Cardiac fibroblast (primary cell): ENCODE measurements at regions not wholly inside any gene's neighbourhood (a gene's known extent, or its start where the extent isn't known, plus 50 kb on each side); places are given as distances from the start of the nearest gene placed in this dataset.
A peak's percentile ranks its signal among the peaks of the same experiment; 100 is the strongest.

ENCODE experiments used
- DNase-seq, 2 donors: peaks; one replicate each; pipeline versions ENCODE4 v3.0.0 to v3.0.0-alpha.2; 2010; ENCODE audit warnings: low read depth in 2 of 2
- H3K4me3 ChIP-seq, 2 donors: replicated peaks in 1 of 2; 1 replicate in 1 of 2; 2 replicates in 1 of 2; pipeline ENCODE4 v1.5.1; 2011; ENCODE audit warnings: low read depth in 2 of 2, low read length in 2 of 2, mild to moderate bottlenecking in 2 of 2, moderate library complexity in 1 of 2
- TF ChIP-seq, protein P1 (sequence below): IDR thresholded peaks from one replicate; pipeline ENCODE4 v1.5.1; 2011; ENCODE audit warnings: low read depth, mild to moderate bottlenecking, low read length, inconsistent platforms

DNA sequence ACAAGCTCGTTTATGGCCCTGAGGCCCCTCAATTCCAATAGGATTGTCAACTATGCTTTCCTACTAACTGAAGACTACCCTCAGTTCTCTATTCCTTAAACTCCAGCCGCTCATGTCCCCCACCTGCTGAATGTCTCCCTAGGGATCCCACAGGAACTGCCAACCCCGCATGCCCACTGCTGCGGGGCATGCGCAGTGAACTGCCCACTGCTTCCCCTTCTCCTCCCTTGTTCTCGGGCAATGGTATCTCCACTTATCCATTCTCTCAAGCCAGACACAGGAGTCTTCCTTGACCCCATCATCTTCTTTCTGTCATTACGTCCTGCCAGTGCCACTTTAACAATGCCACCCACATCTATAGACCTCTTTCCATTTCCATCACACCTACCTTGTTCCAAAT, 90.0 kb downstream of the FGF18 start:
- TF ChIP-seq, protein P1, sequence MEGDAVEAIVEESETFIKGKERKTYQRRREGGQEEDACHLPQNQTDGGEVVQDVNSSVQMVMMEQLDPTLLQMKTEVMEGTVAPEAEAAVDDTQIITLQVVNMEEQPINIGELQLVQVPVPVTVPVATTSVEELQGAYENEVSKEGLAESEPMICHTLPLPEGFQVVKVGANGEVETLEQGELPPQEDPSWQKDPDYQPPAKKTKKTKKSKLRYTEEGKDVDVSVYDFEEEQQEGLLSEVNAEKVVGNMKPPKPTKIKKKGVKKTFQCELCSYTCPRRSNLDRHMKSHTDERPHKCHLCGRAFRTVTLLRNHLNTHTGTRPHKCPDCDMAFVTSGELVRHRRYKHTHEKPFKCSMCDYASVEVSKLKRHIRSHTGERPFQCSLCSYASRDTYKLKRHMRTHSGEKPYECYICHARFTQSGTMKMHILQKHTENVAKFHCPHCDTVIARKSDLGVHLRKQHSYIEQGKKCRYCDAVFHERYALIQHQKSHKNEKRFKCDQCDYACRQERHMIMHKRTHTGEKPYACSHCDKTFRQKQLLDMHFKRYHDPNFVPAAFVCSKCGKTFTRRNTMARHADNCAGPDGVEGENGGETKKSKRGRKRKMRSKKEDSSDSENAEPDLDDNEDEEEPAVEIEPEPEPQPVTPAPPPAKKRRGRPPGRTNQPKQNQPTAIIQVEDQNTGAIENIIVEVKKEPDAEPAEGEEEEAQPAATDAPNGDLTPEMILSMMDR = no peak
- no peak for DNase-seq
- H3K4me3 ChIP-seq = no peak overlapping the region

DNA sequence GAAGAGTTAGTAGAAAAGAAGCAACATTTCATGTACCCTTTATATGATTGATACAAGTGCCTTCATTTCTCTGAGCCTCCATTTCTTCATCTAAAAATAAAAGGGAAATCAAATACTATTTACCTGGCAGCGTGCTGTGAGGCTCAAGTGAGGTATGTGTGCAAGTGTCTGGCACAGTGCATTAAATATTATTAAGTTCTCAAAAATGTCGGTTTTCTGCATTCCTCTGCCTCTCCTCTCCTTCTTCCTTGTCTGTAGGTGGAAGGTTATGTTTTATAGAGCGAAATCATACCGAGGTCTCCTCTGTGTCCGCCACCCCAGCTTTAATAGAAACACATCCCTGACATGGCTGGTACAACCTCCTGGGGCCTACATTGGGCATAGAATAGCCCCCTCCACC, 93.0 kb downstream of the FGF18 start:
- TF ChIP-seq, protein P1 = no peak
- H3K4me3 ChIP-seq = no peak overlapping the region
- no peak for DNase-seq

DNA sequence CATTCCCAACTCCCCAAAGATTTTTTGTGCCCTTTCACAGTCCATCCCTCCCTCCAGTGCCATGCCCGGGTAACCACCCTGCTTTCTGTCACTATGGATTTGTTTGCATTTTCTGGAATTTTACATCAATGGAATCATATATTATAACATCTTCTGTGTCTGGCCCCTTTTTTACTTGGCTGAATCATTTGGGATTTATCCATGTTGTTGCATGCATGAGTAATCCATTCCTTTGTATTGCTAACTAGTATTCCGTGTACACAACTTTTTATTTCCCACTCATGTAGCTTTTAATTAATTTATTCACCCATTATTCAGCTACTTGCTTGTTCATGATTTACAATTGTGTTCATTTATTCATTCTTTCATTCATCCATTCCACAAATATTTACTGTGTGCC, 94.1 kb downstream of the FGF18 start:
- peak in 1 of 2 donors; percentile 10 for DNase-seq
- TF ChIP-seq, protein P1 = no peak
- no peak overlapping the region for H3K4me3 ChIP-seq

DNA sequence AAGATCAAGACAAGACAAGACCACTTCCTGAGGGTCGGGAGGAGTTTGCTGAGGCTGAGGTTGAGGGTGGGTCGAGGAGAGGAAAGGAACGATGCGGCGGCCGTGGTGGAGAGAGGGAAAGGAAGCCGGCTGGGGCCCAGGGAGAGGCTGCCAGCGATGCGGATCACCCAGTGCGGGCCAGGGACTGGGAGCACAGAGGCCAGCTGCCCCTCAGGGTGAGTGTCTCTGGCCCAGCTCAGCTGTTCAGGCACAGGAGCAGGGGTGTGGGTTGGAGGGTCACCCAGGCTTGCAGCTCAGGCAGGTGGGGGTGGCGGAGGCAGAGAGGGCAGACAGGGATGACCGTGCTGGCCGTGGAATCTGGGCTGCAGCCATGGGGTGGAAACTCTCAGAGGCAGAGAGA, 99.5 kb downstream of the FGF18 start:
- DNase-seq = no peak
- H3K4me3 ChIP-seq = no peak overlapping the region
- TF ChIP-seq, protein P1 = no peak

DNA sequence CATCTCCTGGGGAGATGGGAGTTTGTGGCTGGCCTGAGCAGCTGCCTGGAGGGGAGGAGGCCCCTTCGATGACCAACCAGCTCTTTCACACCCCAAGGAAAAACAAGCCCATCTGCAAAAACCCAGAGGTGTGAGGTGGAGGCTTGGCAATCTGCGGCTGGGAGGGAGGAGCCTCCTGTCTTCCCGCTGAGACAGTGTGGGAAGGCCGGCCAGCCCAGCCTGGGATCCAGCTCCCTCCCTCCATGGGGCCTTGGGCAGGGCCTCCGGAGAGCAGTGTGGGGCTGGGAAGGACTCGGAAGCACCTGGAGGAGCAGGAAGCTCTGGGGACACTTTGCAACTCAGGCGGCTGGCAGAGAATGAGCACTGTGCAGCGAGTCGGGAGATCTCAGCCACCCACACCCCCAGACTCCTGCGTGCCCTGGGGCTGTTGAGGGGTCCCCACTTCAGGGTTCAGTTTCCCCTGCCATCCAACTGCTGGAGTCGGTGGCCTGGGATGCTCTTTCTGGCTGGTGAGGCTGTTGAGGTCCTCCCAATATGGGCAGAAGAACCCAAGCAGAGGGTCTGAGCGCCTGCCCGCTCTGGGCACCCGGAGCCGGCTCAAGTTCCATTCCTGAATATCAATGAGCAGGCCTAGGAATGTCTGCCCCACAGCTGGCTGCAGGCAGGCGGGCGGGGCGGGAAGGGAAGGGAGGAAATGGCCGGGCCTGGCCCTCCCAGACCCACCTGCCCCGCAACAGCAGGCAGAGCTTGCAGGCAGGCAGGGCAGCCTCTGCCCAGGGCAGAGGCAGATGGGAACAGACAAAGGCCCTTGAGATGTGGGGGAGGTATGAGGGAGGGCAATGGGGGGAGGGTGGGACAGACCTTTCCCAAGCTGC, 101.1 kb downstream of the FGF18 start:
- DNase-seq = peak; percentile 28 to 29
- TF ChIP-seq, protein P1 = no peak
- H3K4me3 ChIP-seq = no peak overlapping the region

DNA sequence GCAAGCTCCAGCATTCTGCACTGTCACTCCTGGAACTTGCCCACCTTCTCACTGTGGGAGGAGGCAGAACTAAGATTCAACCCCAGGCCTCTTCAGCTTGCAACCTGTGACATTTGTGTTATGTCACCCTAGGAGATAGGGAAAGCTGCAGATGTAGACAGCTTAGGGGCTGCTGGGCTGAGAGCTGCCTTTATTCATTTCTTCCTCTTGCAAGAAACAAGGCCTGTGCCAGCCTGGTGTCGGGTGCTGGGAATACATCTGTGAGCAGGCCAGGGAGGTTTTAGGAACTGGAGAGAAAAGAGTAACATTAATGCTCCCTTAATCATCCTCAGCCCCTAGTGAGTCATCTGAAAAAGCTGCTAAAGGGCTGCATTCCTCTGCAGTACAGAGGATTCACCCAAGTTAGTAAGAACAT, 101.8 kb downstream of the FGF18 start:
- TF ChIP-seq, protein P1 = peak; percentile 50
- no peak overlapping the region for H3K4me3 ChIP-seq
- DNase-seq = peak; percentile 90 to 94
